HG03139 (cell line): ENCODE measurements at regions not wholly inside any gene's neighbourhood (a gene's known extent, or its start where the extent isn't known, plus 50 kb on each side); places are given as distances from the start of the nearest gene placed in this dataset.
"Not testable (repeated sequence)": the region's sequence is repeated elsewhere in the genome, so short reads cannot be mapped to it uniquely, and the experiment has no call there.

Source experiments
- ATAC-seq: cut with Tn5 transposase; IDR thresholded peaks from one replicate; pipeline ENCODE4 v1.9.1; 2021; ENCODE audit not compliant: unreplicated experiment

DNA sequence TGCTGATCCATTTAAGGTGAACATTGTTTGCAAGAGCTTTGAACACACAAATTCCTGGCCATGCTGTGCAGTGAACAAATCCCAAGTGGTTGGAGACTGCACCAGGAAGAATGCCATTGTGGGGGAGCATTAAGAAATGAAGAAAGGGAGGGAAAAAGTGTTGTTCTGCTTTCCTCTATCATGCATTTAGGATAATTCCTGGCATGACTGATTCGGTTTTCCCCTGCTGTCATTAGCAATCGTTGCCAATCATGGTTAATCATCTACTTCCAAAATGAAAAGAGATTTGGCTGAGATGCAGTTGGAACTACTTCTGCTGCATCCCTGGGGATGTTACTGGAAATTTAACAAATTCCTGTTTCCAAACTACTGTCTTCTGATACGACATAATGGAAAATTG, 73.7 kb upstream of the ZPLD1 start:
- ATAC-seq, result no peak

DNA sequence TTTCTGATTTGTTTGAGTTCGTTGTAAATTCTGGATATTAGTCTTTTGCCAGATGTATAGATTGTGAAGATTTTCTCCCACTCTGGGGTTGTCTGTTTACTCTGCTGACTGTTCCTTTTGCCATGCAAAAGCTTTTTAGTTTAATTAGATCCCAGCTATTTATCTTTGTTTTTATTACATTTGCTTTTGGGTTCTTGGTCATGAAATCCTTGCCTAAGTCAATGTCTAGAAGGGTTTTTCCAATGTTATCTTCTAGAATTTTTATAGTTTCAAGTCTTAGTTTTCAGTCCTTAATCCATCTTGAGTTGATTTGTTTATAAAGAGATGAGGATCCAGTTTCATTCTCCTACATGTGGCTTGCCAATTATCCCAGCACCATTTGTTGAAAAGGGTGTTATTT, 68.7 kb upstream of the ZPLD1 start:
- not testable (repeated sequence) for ATAC-seq

DNA sequence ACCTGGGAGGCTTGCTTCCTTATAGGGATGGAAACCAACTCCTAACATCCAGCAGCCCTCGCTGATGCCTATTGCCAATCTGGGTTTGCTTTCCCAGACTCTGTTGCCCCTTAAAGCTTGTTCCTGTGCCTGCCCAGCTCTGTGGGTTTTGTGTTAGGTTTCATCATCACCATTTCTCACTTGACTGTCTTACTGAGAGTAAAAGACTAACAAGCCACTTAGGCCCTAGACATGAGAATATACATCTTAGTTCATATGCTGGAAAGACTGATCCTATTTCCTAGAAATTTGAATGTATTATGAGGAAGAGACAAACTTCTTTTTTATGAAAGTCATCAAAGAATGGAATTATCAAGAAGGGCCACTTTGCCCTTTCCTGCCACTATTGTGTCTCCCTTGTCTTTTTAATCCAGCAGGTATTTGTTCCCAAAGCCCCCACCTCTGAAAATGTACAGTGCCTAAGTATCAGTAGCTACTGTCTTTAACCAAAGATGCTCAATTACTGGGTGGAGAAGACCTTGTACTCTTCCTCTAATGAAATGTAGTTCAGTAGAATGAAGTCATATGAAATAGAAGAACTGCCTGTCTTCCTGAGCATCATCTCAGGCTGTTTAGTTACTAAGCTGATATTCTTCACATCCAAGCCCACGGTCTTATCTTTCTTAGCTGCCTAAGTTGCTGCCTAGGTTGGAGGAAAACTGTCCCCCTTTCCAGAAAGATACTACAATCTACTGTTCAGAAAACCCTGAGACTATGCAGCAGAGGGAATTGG, 59.8 kb upstream of the ZPLD1 start:
- ATAC-seq, result no peak

DNA sequence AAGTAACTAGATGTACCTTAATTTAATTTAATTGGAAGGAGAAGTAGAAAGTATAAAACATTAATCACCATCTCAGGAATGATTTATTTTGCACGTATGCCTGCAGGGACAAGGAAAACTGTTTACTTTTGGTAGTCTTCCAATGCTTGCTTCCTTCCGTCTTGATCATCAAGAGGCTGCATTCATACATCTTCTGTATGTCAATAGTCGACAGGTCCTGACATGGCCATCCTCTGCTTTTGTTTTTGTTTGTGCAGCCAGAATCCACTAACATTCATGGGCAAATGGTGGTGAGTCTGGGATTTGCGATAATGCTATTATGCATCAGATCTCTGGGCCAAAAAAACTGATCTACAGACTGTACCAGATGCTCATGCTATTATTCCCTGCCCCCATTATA, 56.6 kb upstream of the ZPLD1 start:
- no peak for ATAC-seq

DNA sequence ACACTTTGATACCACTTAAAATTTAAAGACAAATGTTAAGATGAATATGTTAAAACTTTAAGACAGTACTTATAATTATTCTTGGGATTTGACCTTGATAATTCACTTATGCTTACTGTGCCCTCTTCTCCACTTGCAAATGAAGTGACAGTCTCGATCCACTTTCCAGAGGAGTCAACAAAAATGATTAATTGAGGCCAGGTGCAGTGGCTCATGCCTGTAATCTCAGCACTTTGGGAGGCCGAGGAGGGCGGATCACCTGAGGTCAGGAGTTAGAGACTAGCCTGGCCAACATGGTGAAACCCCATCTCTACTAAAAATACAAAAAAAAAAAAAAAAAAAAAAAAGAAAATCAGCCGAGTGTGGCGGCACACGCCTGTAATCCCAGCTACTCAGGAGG, 52.6 kb upstream of the ZPLD1 start:
- not testable (repeated sequence) for ATAC-seq
